Esophagus squamous epithelium (tissue), 5 donors: ENCODE measurements at regions not wholly inside any gene's neighbourhood (a gene's known extent, or its start where the extent isn't known, plus 50 kb on each side); places are given as distances from the start of the nearest gene placed in this dataset.

Experiments used
- DNase-seq: peaks from one replicate; lab custom pipeline; 2025; lab: John Stamatoyannopoulos, UW
- H3K27ac ChIP-seq, 4 donors: fragments of 200-600 bp; sonication (generic); one replicate each; pipeline ENCODE4 v1.5.1; 2016 to 2019; ENCODE audit warnings: mild to moderate bottlenecking in 1 of 4
- H3K27me3 ChIP-seq, 4 donors: fragments of 200-600 bp; sonication (generic); 1 replicate in 3 of 4; 2 replicates in 1 of 4; pipeline versions ENCODE4 v1.5.1 to v1.6.0; 2017 to 2021; ENCODE audit warnings: antibody characterized with exemption in 1 of 4
- H3K36me3 ChIP-seq, 3 donors: fragments of 200-600 bp; sonication (generic); one replicate each; pipeline ENCODE4 v1.5.1; 2016 to 2019
- H3K4me1 ChIP-seq, 3 donors: fragments of 200-600 bp; sonication (generic); one replicate each; pipeline ENCODE4 v1.5.1; 2017 to 2019
- H3K4me3 ChIP-seq, 4 donors: fragments of 200-600 bp; sonication (generic); 1 replicate in 3 of 4; 2 replicates in 1 of 4; pipeline ENCODE4 v1.5.1; 2016 to 2019; ENCODE audit warnings: mild to moderate bottlenecking in 2 of 4, moderate library complexity in 1 of 4
- H3K9me3 ChIP-seq, 3 donors: fragments of 200-600 bp; sonication (generic); one replicate each; pipeline ENCODE4 v1.5.1; 2016 to 2019
- CTCF ChIP-seq, 6 experiments: fragments of 450-650 bp in 4 of 6; fragments of 200-600 bp in 2 of 6; sonication (generic) in 2 of 6; IDR thresholded peaks; one replicate each; pipeline ENCODE4 v1.5.1; 2016 to 2019; ENCODE audit warnings: antibody characterized with exemption in 6 of 6, mild to moderate bottlenecking in 4 of 6, moderate library complexity in 4 of 6
- POLR2A ChIP-seq, 4 donors: fragments of 450-650 bp; IDR thresholded peaks; one replicate each; pipeline ENCODE4 v1.6.1; 2017; ENCODE audit warnings: antibody characterized with exemption in 4 of 4, mild to moderate bottlenecking in 4 of 4, moderate library complexity in 3 of 4
- WGBS, 2 donors: methylation state at CpG; one replicate each; pipeline ENCODE4 v1.1.5; 2018; 5-methylcytosine and 5-hydroxymethylcytosine counted together
- intact Hi-C: fragments of 100-400 bp; cut with DNase I; formaldehyde crosslinking; loops from one replicate; pipeline ENCODE4 v1.15.0; 2022
- donor health status: DM: yes; HTN: yes; CAD: no.

GRCh38 chr16:55113210-55113609 is 182.5 kb downstream of the IRX5 start:
- H3K27me3 ChIP-seq: peaks cover 0 to 6% (median 0%) of the 10 kb centered on the region in 4 donors
- WGBS, 2 donors: 87 to 92% methylated on average over 2 of the region's 2 CpGs
- no peak overlapping the region for H3K4me3 ChIP-seq
- no peak overlapping the region for H3K27ac ChIP-seq
- DNase-seq: no peak
- no peaks in the 10 kb centered on the region for H3K9me3 ChIP-seq
- H3K4me1 ChIP-seq: peaks cover 0 to 10% (median 0%) of the 10 kb centered on the region in 3 donors
- intact Hi-C loops: no loop called here
- no peak for TF ChIP-seq POLR2A (IDR thresholded peaks at IDR 0.05)
- TF ChIP-seq CTCF (IDR thresholded peaks at IDR 0.05): no peak
- no peaks in the 10 kb centered on the region for H3K36me3 ChIP-seq

GRCh38 chr16:55115506-55115905 is 184.8 kb downstream of the IRX5 start:
- 89 to 96% methylated on average over 2 of the region's 2 CpGs for WGBS, 2 donors
- TF ChIP-seq CTCF (IDR thresholded peaks at IDR 0.05) (no peak), POLR2A (IDR thresholded peaks at IDR 0.05) (no peak)
- Histone ChIP-seq H3K27ac (no peak overlapping the region), H3K36me3 (no peaks in the 10 kb centered on the region), H3K4me1 (peaks cover 0 to 10% (median 0%) of the 10 kb centered on the region in 3 donors), H3K9me3 (no peaks in the 10 kb centered on the region), H3K4me3 (no peak overlapping the region), H3K27me3 (peaks cover 0 to 4% (median 0%) of the 10 kb centered on the region in 4 donors)
- intact Hi-C loops: no loop called here
- DNase-seq: no peak

- no peak overlapping the region for H3K4me3 ChIP-seq
- TF ChIP-seq CTCF (IDR thresholded peaks at IDR 0.05): no peak
- TF ChIP-seq POLR2A (IDR thresholded peaks at IDR 0.05): no peak
- H3K4me1 ChIP-seq: peaks cover 0 to 10% (median 0%) of the 10 kb centered on the region in 3 donors
- no peaks in the 10 kb centered on the region for H3K36me3 ChIP-seq
- DNase-seq: no peak
- H3K27ac ChIP-seq: peak overlapping the region in 1 of 4 donors; percentile 3
- intact Hi-C loops: no loop called here
- H3K27me3 ChIP-seq: peaks cover 0 to 4% (median 0%) of the 10 kb centered on the region in 4 donors
- no peaks in the 10 kb centered on the region for H3K9me3 ChIP-seq
- WGBS, 2 donors: 48 to 49% methylated on average over 13 of the region's 14 CpGs
Measured at GRCh38 chr16:55116165-55116920, 185.7 kb downstream of the IRX5 start.

- TF ChIP-seq CTCF (IDR thresholded peaks at IDR 0.05) (no peak), POLR2A (IDR thresholded peaks at IDR 0.05) (no peak)
- WGBS, 2 donors: 75 to 76% methylated on average over 8 to 10 of the region's 10 CpGs
- Histone ChIP-seq H3K4me1 (peaks cover 0 to 10% (median 0%) of the 10 kb centered on the region in 3 donors), H3K36me3 (no peaks in the 10 kb centered on the region), H3K27ac (no peak overlapping the region), H3K9me3 (no peaks in the 10 kb centered on the region), H3K4me3 (no peak overlapping the region), H3K27me3 (peaks cover 0 to 4% (median 0%) of the 10 kb centered on the region in 4 donors)
- intact Hi-C loops: no loop called here
- no peak for DNase-seq
Measured at GRCh38 chr16:55118701-55119260, 188.1 kb downstream of the IRX5 start.

- intact Hi-C loops: no loop called here
- peaks cover 0 to 10% (median 0%) of the 10 kb centered on the region in 3 donors for H3K4me1 ChIP-seq
- H3K4me3 ChIP-seq: no peak overlapping the region
- no peak overlapping the region for H3K27ac ChIP-seq
- DNase-seq: no peak
- peaks cover 0 to 4% (median 0%) of the 10 kb centered on the region in 4 donors for H3K27me3 ChIP-seq
- 21% methylated on average over 2 of the region's 2 CpGs; no CpG with 5 or more reads in 1 of the 2 donors for WGBS, 2 donors
- no peak for TF ChIP-seq POLR2A (IDR thresholded peaks at IDR 0.05)
- no peak for TF ChIP-seq CTCF (IDR thresholded peaks at IDR 0.05)
- H3K9me3 ChIP-seq: no peaks in the 10 kb centered on the region
- H3K36me3 ChIP-seq: no peaks in the 10 kb centered on the region
Measured at GRCh38 chr16:55120408-55120807, 189.7 kb downstream of the IRX5 start.
